Fibroblast of lung (primary cell): ENCODE measurements at regions not wholly inside any gene's neighbourhood (a gene's known extent, or its start where the extent isn't known, plus 50 kb on each side); places are given as distances from the start of the nearest gene placed in this dataset.

Experiments used
- DNase-seq, 2 donors: peaks; one replicate each; pipeline versions ENCODE4 v3.0.0 to v3.0.0-alpha.2; 2010; ENCODE audit warnings: low read depth in 2 of 2
- H2AFZ ChIP-seq: 2 replicates; pipeline ENCODE4 v1.5.1; 2012; ENCODE audit warnings: low read length, control low read depth, inconsistent platforms
- H3K27ac ChIP-seq: 2 replicates; pipeline ENCODE4 v1.5.1; 2011; ENCODE audit warnings: low read length, control low read depth; ENCODE audit not compliant: insufficient read depth
- H3K27me3 ChIP-seq: 2 replicates; pipeline ENCODE4 v1.5.1; 2011; ENCODE audit warnings: mild to moderate bottlenecking, low read length; ENCODE audit not compliant: control insufficient read depth, insufficient read depth
- H3K36me3 ChIP-seq: 2 replicates; pipeline ENCODE4 v1.5.1; 2011; ENCODE audit warnings: low read length; ENCODE audit not compliant: control insufficient read depth, insufficient read depth
- H3K4me1 ChIP-seq: 2 replicates; pipeline ENCODE4 v1.5.1; 2011; ENCODE audit warnings: low read length; ENCODE audit not compliant: control insufficient read depth, insufficient read depth; ENCODE audit errors: extremely low read depth
- H3K4me2 ChIP-seq: 2 replicates; pipeline ENCODE4 v1.5.1; 2011; ENCODE audit warnings: low read length, control low read depth; ENCODE audit not compliant: insufficient read depth; ENCODE audit errors: extremely low read depth
- H3K4me3 ChIP-seq, 4 experiments: fragments of 200-600 bp in 1 of 4; sonication (generic) in 1 of 4; replicated peaks in 1 of 4; 2 replicates each; pipeline ENCODE4 v1.5.1; 2011 to 2016; ENCODE audit warnings: low read length in 4 of 4, low read depth in 3 of 4, mild to moderate bottlenecking in 3 of 4, control low read depth in 2 of 4, inconsistent platforms in 1 of 4, mixed read lengths in 1 of 4; ENCODE audit not compliant: insufficient read depth in 1 of 4; ENCODE audit errors: control extremely low read depth in 1 of 4
- H3K79me2 ChIP-seq: 2 replicates; pipeline ENCODE4 v1.5.1; 2012; ENCODE audit warnings: mild to moderate bottlenecking, low read length, inconsistent platforms; ENCODE audit not compliant: control insufficient read depth, insufficient read depth
- H3K9ac ChIP-seq: 2 replicates; pipeline ENCODE4 v1.5.1; 2011; ENCODE audit warnings: mild to moderate bottlenecking, low read length, control low read depth; ENCODE audit not compliant: insufficient read depth
- H3K9me3 ChIP-seq: 2 replicates; pipeline ENCODE4 v1.5.1; 2012; ENCODE audit warnings: low read depth, low read length; ENCODE audit not compliant: control insufficient read depth, insufficient read depth
- H4K20me1 ChIP-seq: 2 replicates; pipeline ENCODE4 v1.5.1; 2011; ENCODE audit warnings: low read length; ENCODE audit not compliant: control insufficient read depth, insufficient read depth; ENCODE audit errors: extremely low read depth
- CTCF ChIP-seq, 2 donors: IDR thresholded peaks in 1 of 2; conservative IDR thresholded peaks in 1 of 2; 1 replicate in 1 of 2; 2 replicates in 1 of 2; pipeline ENCODE4 v1.5.1; 2011 to 2012; ENCODE audit warnings: low read length in 2 of 2, control low read depth in 1 of 2, inconsistent platforms in 1 of 2, low read depth in 1 of 2, mild to moderate bottlenecking in 1 of 2
- EZH2 ChIP-seq: IDR thresholded peaks from 2 replicates; pipeline ENCODE4 v1.5.1; 2012; ENCODE audit warnings: low read length, control low read depth, mild to moderate bottlenecking; ENCODE audit errors: missing control alignments

DNA sequence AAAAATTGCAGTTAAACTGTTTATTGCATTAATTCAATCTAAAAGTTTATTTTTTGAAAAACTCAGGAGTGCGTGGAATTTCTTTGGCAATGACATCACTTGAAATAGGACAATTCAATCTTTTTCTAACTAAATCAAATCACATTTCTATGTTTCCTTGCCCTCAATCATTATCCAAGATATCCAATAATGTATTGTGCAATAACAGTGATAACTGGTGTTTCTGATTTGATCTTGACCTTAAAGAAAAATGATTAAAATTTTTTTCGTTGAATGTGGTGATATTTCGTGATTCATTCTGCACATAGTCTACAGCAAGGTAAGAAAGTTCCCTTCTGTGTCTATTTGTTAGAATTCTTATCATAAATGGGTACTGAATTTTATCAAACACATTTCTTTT, 163.2 kb downstream of the SPCS3 start:
- Histone ChIP-seq H3K27me3 (no peaks in the 10 kb centered on the region), H3K36me3 (no peaks in the 10 kb centered on the region), H3K27ac (no peak overlapping the region), H3K4me3 (no peak overlapping the region), H4K20me1 (no peaks in the 10 kb centered on the region), H3K79me2 (no peaks in the 10 kb centered on the region), H3K9me3 (no peaks in the 10 kb centered on the region), H3K9ac (no peak overlapping the region), H3K4me2 (no peak overlapping the region), H2AFZ (no peak overlapping the region), H3K4me1 (no peaks in the 10 kb centered on the region)
- TF ChIP-seq EZH2: no peak
- no peak for TF ChIP-seq CTCF (conservative IDR thresholded peaks at IDR 0.05 in 1 of 2, IDR thresholded peaks at IDR 0.05 in 1 of 2; ENCODE audit: low read depth in 1 of 2, low read length in 2 of 2)
- no peak for DNase-seq

DNA sequence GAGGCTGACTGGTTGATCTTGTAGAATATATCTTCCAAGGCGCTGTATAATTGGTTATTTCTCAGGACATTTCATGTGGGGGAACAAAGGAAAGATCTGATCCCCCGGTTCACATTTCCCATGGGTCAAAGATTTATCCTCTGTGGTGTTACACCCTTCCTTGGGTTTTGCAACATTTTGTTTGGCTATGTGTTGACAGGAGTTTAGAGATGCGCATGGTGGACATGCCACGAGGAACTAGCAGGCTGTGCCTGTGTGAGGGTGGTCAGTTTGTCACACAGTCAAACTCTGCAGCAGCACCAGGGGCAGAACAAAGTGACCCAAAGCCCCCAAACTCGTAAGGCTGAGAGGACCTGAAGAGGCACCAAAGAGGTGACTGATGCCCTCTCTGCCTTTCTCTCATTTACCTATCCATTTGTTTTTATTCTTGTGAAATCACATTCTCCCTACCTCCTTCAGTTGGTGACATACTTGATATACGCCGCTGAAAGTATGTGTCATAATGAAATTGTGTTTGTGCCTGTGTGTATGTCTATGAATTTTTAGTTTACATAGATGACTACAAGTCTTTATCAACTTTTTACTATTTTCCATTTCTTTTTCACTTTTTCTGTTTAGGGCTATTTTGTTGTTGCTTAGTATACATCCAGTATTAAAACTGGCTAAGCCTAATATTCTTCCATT, 164.7 kb downstream of the SPCS3 start:
- DNase-seq: no peak
- no peaks in the 10 kb centered on the region for H3K4me1 ChIP-seq
- H3K27ac ChIP-seq: no peak overlapping the region
- no peaks in the 10 kb centered on the region for H3K36me3 ChIP-seq
- H3K4me2 ChIP-seq: no peak overlapping the region
- no peaks in the 10 kb centered on the region for H3K9me3 ChIP-seq
- H4K20me1 ChIP-seq: no peaks in the 10 kb centered on the region
- H3K9ac ChIP-seq: no peak overlapping the region
- H2AFZ ChIP-seq: no peak overlapping the region
- no peaks in the 10 kb centered on the region for H3K27me3 ChIP-seq
- no peaks in the 10 kb centered on the region for H3K79me2 ChIP-seq
- H3K4me3 ChIP-seq: no peak overlapping the region
- no peak for TF ChIP-seq CTCF (conservative IDR thresholded peaks at IDR 0.05 in 1 of 2, IDR thresholded peaks at IDR 0.05 in 1 of 2; ENCODE audit: low read depth in 1 of 2, low read length in 2 of 2)
- no peak for TF ChIP-seq EZH2

DNA sequence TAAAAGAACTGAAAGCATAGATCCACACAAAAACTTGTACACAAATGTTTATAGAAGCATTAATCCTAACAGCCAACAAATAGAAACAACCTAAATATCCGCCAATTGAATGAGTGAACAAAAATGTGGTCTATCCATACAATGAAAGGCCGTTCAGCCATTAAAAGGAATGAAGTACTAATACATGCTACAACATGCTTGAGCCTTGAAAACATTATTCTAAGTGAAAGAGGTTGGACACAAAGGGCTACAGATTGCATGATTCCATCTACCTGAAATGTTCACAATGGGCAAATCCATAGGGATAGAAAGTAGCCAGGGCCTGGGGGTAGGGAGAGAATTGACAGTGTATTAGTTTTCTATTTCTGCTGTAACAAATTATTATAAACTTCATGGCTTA, 169.2 kb downstream of the SPCS3 start:
- DNase-seq: no peak
- Histone ChIP-seq H3K36me3 (no peaks in the 10 kb centered on the region), H3K4me3 (no peak overlapping the region), H3K9me3 (no peaks in the 10 kb centered on the region), H2AFZ (no peak overlapping the region), H3K4me1 (no peaks in the 10 kb centered on the region), H3K4me2 (no peak overlapping the region), H3K27ac (no peak overlapping the region), H4K20me1 (no peaks in the 10 kb centered on the region), H3K27me3 (no peaks in the 10 kb centered on the region), H3K79me2 (no peaks in the 10 kb centered on the region), H3K9ac (no peak overlapping the region)
- no peak for TF ChIP-seq CTCF (conservative IDR thresholded peaks at IDR 0.05 in 1 of 2, IDR thresholded peaks at IDR 0.05 in 1 of 2; ENCODE audit: low read depth in 1 of 2, low read length in 2 of 2)
- TF ChIP-seq EZH2: no peak
